Suprapubic skin (tissue), 3 donors: ENCODE measurements at regions not wholly inside any gene's neighbourhood (a gene's known extent, or its start where the extent isn't known, plus 50 kb on each side); places are given as distances from the start of the nearest gene placed in this dataset.

ENCODE experiments used
- EP300 ChIP-seq: sonication (generic); formaldehyde crosslinking; IDR thresholded peaks from one replicate; pipeline ENCODE4 v1.6.1; 2017; ENCODE audit warnings: antibody characterized with exemption
- TF ChIP-seq, protein P1 (sequence below), 2 donors: fragments of 200-600 bp in 1 of 2; fragments of 450-650 bp in 1 of 2; sonication (generic) in 1 of 2; IDR thresholded peaks; one replicate each; pipeline ENCODE4 v1.5.1; 2016 to 2019; ENCODE audit warnings: antibody characterized with exemption in 2 of 2, mild to moderate bottlenecking in 1 of 2, moderate library complexity in 1 of 2

DNA sequence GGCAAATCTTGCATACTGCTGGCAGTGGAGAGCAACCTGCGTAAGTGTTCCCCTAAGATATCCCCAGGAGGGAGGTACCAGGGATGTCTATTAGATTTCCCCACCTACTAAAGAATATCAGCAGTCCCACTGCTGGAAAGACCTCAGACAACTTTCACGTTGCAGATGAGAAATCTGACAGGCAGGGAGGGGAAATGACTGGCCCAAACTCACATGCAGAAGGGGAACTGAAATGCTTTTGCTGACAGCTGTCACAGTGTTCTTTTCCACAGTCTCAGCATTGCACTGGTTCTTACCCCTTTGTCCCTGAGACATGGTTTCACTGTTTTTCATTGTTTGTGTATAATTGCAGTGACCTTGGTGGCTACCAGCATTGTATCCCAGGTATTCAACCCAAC lies 84.8 kb upstream of the ATP1A1 start:
- TF ChIP-seq, protein P1, sequence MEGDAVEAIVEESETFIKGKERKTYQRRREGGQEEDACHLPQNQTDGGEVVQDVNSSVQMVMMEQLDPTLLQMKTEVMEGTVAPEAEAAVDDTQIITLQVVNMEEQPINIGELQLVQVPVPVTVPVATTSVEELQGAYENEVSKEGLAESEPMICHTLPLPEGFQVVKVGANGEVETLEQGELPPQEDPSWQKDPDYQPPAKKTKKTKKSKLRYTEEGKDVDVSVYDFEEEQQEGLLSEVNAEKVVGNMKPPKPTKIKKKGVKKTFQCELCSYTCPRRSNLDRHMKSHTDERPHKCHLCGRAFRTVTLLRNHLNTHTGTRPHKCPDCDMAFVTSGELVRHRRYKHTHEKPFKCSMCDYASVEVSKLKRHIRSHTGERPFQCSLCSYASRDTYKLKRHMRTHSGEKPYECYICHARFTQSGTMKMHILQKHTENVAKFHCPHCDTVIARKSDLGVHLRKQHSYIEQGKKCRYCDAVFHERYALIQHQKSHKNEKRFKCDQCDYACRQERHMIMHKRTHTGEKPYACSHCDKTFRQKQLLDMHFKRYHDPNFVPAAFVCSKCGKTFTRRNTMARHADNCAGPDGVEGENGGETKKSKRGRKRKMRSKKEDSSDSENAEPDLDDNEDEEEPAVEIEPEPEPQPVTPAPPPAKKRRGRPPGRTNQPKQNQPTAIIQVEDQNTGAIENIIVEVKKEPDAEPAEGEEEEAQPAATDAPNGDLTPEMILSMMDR (IDR thresholded peaks at IDR 0.05) = no peak
- TF ChIP-seq EP300 = no peak
